ENCODE measurements at regions not wholly inside any gene's neighbourhood (a gene's known extent, or its start where the extent isn't known, plus 50 kb on each side); places are given as distances from the start of the nearest gene placed in this dataset.

DNA sequence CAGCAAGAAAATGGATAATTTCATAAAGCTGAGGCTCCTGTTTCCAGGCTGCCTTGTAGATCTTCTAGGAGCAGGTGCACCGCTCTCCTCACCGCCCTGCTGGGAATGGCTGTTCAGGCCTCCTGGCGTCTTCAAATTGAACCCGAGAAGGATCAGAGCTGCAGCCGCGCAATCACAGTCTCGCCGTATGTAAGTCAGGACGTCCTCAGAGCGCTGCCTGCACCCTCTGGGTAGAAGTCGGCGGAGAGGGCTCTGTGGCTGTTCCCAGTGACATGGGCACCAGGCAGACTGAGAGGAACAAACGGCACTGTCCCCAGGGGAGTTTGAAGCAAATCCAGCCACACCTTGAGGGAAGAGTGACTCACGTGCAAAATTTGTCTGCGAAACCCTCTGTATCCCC is 476.9 kb downstream of the TCERG1L start:
- H3K4me1 Mint-ChIP-seq (ENCODE audit: low read depth), result no peaks in the 10 kb centered on the region
- no peaks in the 10 kb centered on the region for H3K9me3 Mint-ChIP-seq
- no peaks in the 10 kb centered on the region for H3K27me3 Mint-ChIP-seq
- no peak overlapping the region for H3K27ac Mint-ChIP-seq
- H3K4me3 Mint-ChIP-seq, result no peak overlapping the region
- intact Hi-C loops (cut with micrococcal nuclease), result no loop called here
- no peaks in the 10 kb centered on the region for H3K36me3 Mint-ChIP-seq (ENCODE audit: low read depth)

DNA sequence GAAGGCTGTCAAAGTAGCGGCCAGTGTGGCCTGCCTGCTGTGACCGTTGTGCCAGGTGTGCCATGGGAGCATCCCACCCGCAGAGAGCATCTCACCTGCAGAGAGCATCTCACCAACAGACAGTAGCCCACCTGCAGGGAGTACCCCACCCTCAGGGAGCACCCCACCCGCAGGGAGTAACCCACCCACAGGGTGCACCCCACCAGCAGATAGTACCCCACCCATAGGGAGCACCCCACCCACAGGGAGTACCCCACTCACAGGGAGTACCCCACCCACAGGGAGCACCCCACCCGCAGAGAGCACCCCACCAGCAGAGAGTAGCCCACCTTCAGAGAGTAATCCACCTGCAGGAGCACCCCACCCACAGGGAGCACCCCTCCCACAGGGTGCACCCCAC is 476.5 kb downstream of the TCERG1L start:
- Mint-ChIP-seq H3K4me1 (ENCODE audit: low read depth) (no peaks in the 10 kb centered on the region), H3K4me3 (no peak overlapping the region), H3K36me3 (ENCODE audit: low read depth) (no peaks in the 10 kb centered on the region), H3K27ac (no peak overlapping the region), H3K9me3 (no peaks in the 10 kb centered on the region), H3K27me3 (no peaks in the 10 kb centered on the region)
- intact Hi-C loops (cut with micrococcal nuclease), result no loop called here

DNA sequence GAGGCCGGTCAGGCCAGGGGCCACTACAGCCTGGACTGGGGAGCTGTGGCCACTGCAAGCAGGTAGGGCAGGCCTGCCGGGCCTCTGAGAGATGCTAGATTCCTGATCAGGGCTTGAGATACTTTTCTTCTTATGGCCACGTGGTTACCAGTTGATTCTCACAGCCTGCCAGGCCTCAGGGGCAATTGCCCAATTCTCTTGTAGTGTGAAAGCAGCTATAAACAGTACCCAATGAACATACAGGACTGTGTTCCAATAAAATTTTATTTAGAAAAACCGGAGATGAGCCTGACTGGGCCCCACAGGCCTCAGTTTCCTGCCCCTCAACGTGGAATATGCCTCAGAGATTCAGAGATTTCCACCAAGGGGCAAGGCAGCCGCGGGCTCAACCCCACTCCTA is 475.2 kb downstream of the TCERG1L start:
- Mint-ChIP-seq H3K27me3 (no peaks in the 10 kb centered on the region), H3K36me3 (ENCODE audit: low read depth) (no peaks in the 10 kb centered on the region), H3K4me3 (no peak overlapping the region), H3K9me3 (no peaks in the 10 kb centered on the region), H3K27ac (no peak overlapping the region), H3K4me1 (ENCODE audit: low read depth) (no peaks in the 10 kb centered on the region)
- intact Hi-C loops (cut with micrococcal nuclease), result no loop called here

GRCh38 chr10:130843051-130843653 is 468.4 kb downstream of the TCERG1L start:
- Mint-ChIP-seq H3K27ac (no peak overlapping the region), H3K4me3 (no peak overlapping the region), H3K36me3 (ENCODE audit: low read depth) (no peaks in the 10 kb centered on the region), H3K9me3 (no peaks in the 10 kb centered on the region), H3K27me3 (no peaks in the 10 kb centered on the region), H3K4me1 (ENCODE audit: low read depth) (no peaks in the 10 kb centered on the region)
- intact Hi-C loops (cut with micrococcal nuclease), result no loop called here

DNA sequence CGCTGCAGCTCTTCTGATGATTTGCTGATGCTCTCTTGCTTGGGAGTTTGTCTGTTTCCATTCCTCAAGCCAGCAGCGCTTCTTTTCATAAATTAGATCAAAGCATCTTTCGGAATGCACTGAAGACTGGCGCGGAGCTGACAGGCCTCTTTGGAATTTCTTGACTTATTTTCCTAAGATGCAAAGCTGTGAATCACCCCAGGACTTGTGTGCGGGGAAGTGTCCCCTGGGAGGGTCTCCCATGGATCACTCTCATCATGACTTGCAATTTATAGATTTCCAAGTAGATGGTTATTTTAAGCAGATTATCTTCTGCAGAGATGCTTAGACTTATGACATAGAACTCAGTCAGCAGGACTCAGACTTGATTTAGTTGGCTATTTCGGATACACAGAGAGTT is 467.2 kb downstream of the TCERG1L start:
- no peaks in the 10 kb centered on the region for H3K9me3 Mint-ChIP-seq
- no peaks in the 10 kb centered on the region for H3K4me1 Mint-ChIP-seq (ENCODE audit: low read depth)
- H3K27ac Mint-ChIP-seq, result no peak overlapping the region
- H3K27me3 Mint-ChIP-seq, result no peaks in the 10 kb centered on the region
- H3K36me3 Mint-ChIP-seq (ENCODE audit: low read depth), result no peaks in the 10 kb centered on the region
- H3K4me3 Mint-ChIP-seq, result no peak overlapping the region
- intact Hi-C loops (cut with micrococcal nuclease), result no loop called here

DNA sequence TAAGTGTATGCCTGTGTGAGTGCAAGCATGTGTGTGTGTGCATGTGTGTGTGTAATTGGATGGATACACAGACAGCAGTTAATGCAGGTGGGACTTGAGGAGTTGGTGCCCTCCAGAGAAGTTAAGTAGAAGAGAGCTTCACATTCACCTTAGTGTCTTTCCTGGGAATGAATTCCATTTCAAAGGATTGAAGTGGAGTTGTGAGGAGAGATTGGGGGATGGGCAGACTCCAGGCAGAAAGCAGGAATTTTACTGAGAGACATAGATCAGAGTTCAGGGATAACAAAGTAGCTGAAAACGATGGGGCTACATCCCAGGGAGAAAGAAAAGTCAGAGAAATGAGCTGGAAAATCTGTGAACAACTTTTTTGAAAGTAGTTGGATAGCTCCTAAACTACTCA is 464.4 kb downstream of the TCERG1L start:
- intact Hi-C loops (cut with micrococcal nuclease), result no loop called here
- Mint-ChIP-seq H3K36me3 (ENCODE audit: low read depth) (no peaks in the 10 kb centered on the region), H3K27ac (no peak overlapping the region), H3K27me3 (no peaks in the 10 kb centered on the region), H3K4me3 (no peak overlapping the region), H3K9me3 (peaks cover 17% of the 10 kb centered on the region), H3K4me1 (ENCODE audit: low read depth) (no peaks in the 10 kb centered on the region)

GRCh38 chr10:130848855-130849254 is 462.7 kb downstream of the TCERG1L start:
- no peaks in the 10 kb centered on the region for H3K4me1 Mint-ChIP-seq (ENCODE audit: low read depth)
- intact Hi-C loops (cut with micrococcal nuclease), result no loop called here
- no peak overlapping the region for H3K27ac Mint-ChIP-seq
- no peak overlapping the region for H3K4me3 Mint-ChIP-seq
- H3K36me3 Mint-ChIP-seq (ENCODE audit: low read depth), result no peaks in the 10 kb centered on the region
- H3K27me3 Mint-ChIP-seq, result no peaks in the 10 kb centered on the region
- H3K9me3 Mint-ChIP-seq, result peaks cover 32% of the 10 kb centered on the region

DNA sequence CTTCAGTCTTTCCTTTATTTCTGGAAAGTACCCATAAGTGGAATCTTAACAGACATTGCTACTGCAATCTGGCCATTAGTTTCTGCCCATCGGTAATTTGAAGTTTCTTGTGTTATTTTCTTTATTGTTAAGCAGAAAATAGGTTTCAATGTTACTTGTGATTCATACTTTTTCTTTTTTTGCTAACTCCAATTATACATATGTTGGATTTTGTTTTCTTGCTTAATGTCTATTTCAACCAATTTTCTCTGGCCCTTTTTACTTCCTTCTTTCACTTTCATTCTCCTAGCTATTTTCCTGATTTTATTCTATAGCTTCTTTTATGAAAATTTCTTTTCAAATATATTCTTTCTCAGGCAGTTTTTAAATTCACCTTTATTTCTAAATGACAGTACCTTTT is 457.4 kb downstream of the TCERG1L start:
- H3K36me3 Mint-ChIP-seq (ENCODE audit: low read depth), result no peaks in the 10 kb centered on the region
- no peaks in the 10 kb centered on the region for H3K4me1 Mint-ChIP-seq (ENCODE audit: low read depth)
- H3K27ac Mint-ChIP-seq, result no peak overlapping the region
- H3K4me3 Mint-ChIP-seq, result no peak overlapping the region
- no peaks in the 10 kb centered on the region for H3K27me3 Mint-ChIP-seq
- intact Hi-C loops (cut with micrococcal nuclease), result no loop called here
- H3K9me3 Mint-ChIP-seq, result peaks cover 66% of the 10 kb centered on the region

DNA sequence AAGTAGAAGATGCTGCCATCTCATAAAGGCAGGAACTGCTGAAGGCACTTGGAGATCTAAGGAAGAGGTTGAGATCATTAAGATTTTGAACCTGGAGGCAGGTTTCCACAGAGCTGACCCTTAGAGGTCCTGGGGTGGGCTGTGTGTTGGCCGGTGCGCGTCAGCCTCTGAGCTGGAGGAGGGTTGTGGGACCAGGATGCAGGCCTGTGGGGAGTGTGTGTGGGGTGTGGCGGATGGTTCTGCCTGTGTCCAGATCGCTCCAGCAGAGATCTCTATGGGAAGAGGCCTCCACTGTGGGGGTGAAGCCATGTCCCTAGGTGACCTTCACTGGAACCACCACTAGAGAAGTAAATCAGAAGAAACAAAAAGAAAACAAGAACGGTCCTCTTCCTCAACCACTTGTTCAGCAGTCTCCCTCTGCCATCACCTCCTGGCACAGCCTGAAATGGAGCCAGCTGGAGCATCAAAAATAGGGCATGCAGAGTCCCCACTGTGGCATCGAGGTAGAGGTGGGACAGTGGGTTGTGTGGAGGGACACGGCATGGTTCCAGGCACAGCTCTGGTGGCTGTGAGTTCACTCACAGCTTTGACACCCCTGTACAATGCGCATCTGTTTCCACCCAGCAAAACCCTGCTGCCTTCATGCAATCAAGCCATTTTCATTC is 453.8 kb downstream of the TCERG1L start:
- H3K36me3 Mint-ChIP-seq (ENCODE audit: low read depth), result no peaks in the 10 kb centered on the region
- H3K4me3 Mint-ChIP-seq, result no peak overlapping the region
- no peaks in the 10 kb centered on the region for H3K4me1 Mint-ChIP-seq (ENCODE audit: low read depth)
- intact Hi-C loops (cut with micrococcal nuclease), result no loop called here
- no peak overlapping the region for H3K27ac Mint-ChIP-seq
- no peaks in the 10 kb centered on the region for H3K27me3 Mint-ChIP-seq
- H3K9me3 Mint-ChIP-seq, result peaks cover 45% of the 10 kb centered on the region

GRCh38 chr10:130858626-130859025 is 452.9 kb downstream of the TCERG1L start:
- Mint-ChIP-seq H3K27me3 (no peaks in the 10 kb centered on the region), H3K4me3 (no peak overlapping the region), H3K9me3 (peaks cover 37% of the 10 kb centered on the region), H3K27ac (no peak overlapping the region), H3K36me3 (ENCODE audit: low read depth) (no peaks in the 10 kb centered on the region), H3K4me1 (ENCODE audit: low read depth) (no peaks in the 10 kb centered on the region)
- intact Hi-C loops (cut with micrococcal nuclease), result no loop called here

DNA sequence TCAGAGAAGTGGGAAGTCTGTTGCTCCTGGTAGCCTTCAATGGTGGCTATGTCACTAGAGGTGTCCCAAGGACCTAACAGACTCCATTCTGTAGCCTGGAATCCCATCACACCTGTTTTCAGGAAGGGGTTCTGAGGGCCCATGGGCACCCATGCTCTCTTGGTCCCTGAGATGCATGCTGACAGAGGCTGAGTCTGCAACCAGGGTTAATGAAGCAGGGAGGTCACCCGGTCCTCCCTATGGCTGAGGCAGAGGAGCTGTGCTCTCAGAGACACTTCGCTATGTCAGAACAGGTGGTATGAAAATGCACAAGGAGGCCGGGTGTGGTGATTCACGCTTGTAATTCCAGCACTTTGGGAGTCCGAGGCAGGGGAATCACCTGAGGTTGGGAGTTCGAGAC is 452.1 kb downstream of the TCERG1L start:
- no peaks in the 10 kb centered on the region for H3K4me1 Mint-ChIP-seq (ENCODE audit: low read depth)

DNA sequence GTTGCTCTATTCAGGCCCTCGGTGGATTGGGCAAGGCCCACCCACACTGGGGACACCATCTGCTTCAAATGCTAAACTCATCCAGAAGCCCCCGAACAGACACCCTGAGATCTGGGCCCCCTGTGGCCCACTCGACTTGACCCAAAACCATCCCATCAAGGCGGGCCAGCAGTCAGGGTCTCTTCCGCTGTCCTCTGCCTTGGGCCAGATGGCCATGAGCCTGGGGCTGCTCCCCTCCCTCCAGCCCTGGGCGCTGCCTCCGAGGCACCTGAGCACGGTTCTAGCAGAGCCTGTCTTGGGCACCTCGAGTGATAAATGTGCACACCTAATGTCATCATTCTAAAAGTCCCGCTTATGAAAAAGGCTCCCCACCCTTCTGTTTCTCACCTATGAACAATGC is 449.4 kb downstream of the TCERG1L start:
- Mint-ChIP-seq H3K4me1 (ENCODE audit: low read depth) (no peaks in the 10 kb centered on the region), H3K27ac (no peak overlapping the region), H3K36me3 (ENCODE audit: low read depth) (no peaks in the 10 kb centered on the region), H3K27me3 (no peaks in the 10 kb centered on the region), H3K4me3 (no peak overlapping the region), H3K9me3 (peaks cover 15% of the 10 kb centered on the region)
- intact Hi-C loops (cut with micrococcal nuclease), result no loop called here

More for the DNA sequence above, 452.1 kb downstream of the TCERG1L start:
- Mint-ChIP-seq H3K27ac (no peak overlapping the region), H3K4me3 (no peak overlapping the region), H3K36me3 (ENCODE audit: low read depth) (no peaks in the 10 kb centered on the region), H3K9me3 (peaks cover 29% of the 10 kb centered on the region), H3K27me3 (no peaks in the 10 kb centered on the region)
- intact Hi-C loops (cut with micrococcal nuclease), result no loop called here

DNA sequence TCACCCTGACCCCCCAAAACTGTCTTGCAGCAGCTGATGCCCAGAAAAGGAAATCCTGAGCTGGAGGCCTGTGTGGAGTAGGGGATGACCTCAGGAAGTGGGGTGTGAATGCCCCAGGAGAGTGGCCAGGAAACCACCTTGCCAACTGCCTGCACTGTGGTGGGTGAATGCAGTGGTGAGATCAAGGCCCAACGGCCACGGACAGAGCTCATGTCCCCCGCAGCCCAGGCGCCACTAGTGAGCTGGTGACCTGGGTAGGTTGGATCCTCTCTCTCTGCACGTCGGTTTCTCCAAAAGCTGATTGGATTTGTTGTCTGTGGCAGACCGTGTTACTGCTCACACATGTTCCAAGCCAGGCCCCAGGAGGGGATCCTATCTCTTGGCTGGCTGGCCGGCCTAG is 448.9 kb downstream of the TCERG1L start:
- H3K4me1 Mint-ChIP-seq (ENCODE audit: low read depth), result no peaks in the 10 kb centered on the region
- no peak overlapping the region for H3K27ac Mint-ChIP-seq
- H3K4me3 Mint-ChIP-seq, result no peak overlapping the region
- peaks cover 14% of the 10 kb centered on the region for H3K9me3 Mint-ChIP-seq
- no peaks in the 10 kb centered on the region for H3K27me3 Mint-ChIP-seq
- H3K36me3 Mint-ChIP-seq (ENCODE audit: low read depth), result no peaks in the 10 kb centered on the region
- intact Hi-C loops (cut with micrococcal nuclease), result no loop called here

- Mint-ChIP-seq H3K36me3 (ENCODE audit: low read depth) (no peaks in the 10 kb centered on the region), H3K4me1 (ENCODE audit: low read depth) (no peaks in the 10 kb centered on the region), H3K4me3 (no peak overlapping the region), H3K27ac (no peak overlapping the region), H3K27me3 (no peaks in the 10 kb centered on the region), H3K9me3 (peaks cover 10% of the 10 kb centered on the region)
- intact Hi-C loops (cut with micrococcal nuclease), result no loop called here
Measured at GRCh38 chr10:130863044-130863443, 448.5 kb downstream of the TCERG1L start.

Data from dendritic cell treated with granulocyte-macrophage colony-stimulating factor and Interleukin-4, amounts not matched to agents 40 ng/mL and 50 ng/mL, for 4 days (primary cell).